HFFc6 (cell line): ENCODE measurements at regions not wholly inside any gene's neighbourhood (a gene's known extent, or its start where the extent isn't known, plus 50 kb on each side); places are given as distances from the start of the nearest gene placed in this dataset.

Experiments
- DNase-seq: peaks from one replicate; pipeline ENCODE4 v3.0.0-alpha.2; 2018
- H3K27ac Mint-ChIP-seq: 2 replicates; pipeline ENCODE4 v1.8.0; 2020; ENCODE audit warnings: mild to moderate bottlenecking, mixed read lengths
- H3K27me3 Mint-ChIP-seq: 2 replicates; pipeline ENCODE4 v1.8.0; 2021; ENCODE audit warnings: mild to moderate bottlenecking, moderate library complexity, mixed read lengths; ENCODE audit not compliant: insufficient read depth
- H3K36me3 Mint-ChIP-seq: 2 replicates; pipeline ENCODE4 v1.8.0; 2021; ENCODE audit warnings: low read depth, mixed read lengths
- H3K4me1 Mint-ChIP-seq: 2 replicates; pipeline ENCODE4 v1.8.0; 2020; ENCODE audit warnings: low read depth, mixed read lengths
- H3K4me3 Mint-ChIP-seq: 2 replicates; pipeline ENCODE4 v1.8.0; 2020; ENCODE audit warnings: mild to moderate bottlenecking, moderate library complexity, mixed read lengths
- H3K9me3 Mint-ChIP-seq: 2 replicates; pipeline ENCODE4 v1.8.0; 2020; ENCODE audit warnings: mild to moderate bottlenecking, mixed read lengths
- TF ChIP-seq, protein P1 (sequence below): fragments of 200-600 bp; sonication (generic); IDR thresholded peaks from 2 replicates; pipeline ENCODE4 v1.5.0; 2021; ENCODE audit warnings: antibody characterized with exemption, mild to moderate bottlenecking

- no peaks in the 10 kb centered on the region; the same call in 1 of the 2 replicates for H3K36me3 Mint-ChIP-seq
- H3K4me1 Mint-ChIP-seq = no peaks in the 10 kb centered on the region
- H3K27ac Mint-ChIP-seq = no peak overlapping the region
- TF ChIP-seq, protein P1, sequence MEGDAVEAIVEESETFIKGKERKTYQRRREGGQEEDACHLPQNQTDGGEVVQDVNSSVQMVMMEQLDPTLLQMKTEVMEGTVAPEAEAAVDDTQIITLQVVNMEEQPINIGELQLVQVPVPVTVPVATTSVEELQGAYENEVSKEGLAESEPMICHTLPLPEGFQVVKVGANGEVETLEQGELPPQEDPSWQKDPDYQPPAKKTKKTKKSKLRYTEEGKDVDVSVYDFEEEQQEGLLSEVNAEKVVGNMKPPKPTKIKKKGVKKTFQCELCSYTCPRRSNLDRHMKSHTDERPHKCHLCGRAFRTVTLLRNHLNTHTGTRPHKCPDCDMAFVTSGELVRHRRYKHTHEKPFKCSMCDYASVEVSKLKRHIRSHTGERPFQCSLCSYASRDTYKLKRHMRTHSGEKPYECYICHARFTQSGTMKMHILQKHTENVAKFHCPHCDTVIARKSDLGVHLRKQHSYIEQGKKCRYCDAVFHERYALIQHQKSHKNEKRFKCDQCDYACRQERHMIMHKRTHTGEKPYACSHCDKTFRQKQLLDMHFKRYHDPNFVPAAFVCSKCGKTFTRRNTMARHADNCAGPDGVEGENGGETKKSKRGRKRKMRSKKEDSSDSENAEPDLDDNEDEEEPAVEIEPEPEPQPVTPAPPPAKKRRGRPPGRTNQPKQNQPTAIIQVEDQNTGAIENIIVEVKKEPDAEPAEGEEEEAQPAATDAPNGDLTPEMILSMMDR = no peak
- no peak for DNase-seq
- H3K27me3 Mint-ChIP-seq = no peaks in the 10 kb centered on the region
- H3K4me3 Mint-ChIP-seq = no peak overlapping the region
- peaks cover 27% of the 10 kb centered on the region for H3K9me3 Mint-ChIP-seq
Measured at GRCh38 chr13:88896466-88896865, 1225.3 kb downstream of the SLITRK5 start.

DNA sequence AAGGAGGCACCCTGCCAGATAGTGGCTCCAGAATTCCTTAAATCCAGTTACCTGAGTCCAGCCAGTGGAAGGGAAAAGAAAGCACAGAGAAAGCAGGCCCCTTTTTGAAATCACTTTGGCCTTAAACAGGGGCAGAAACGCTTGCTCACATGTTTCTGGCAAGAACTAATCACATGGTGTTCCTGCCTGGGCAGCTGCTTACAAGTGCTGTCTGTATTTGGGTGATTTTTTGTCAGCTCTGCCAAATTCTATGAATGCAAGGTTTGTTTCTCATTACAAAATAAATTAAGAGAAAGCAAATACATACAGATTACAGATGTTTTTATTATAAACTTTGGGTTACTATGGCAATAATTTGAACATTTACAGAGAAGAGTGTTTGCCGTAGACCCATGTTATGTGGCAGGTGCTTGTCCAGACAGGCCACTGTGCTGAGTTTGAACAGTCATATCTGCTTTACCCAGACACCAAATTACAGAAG lies 1237.8 kb downstream of the SLITRK5 start:
- H3K4me1 Mint-ChIP-seq = no peaks in the 10 kb centered on the region
- no peaks in the 10 kb centered on the region for H3K36me3 Mint-ChIP-seq
- H3K9me3 Mint-ChIP-seq = peaks cover 34% of the 10 kb centered on the region
- no peak overlapping the region for H3K4me3 Mint-ChIP-seq
- TF ChIP-seq, protein P1 = no peak
- H3K27ac Mint-ChIP-seq = no peak overlapping the region
- no peak for DNase-seq
- H3K27me3 Mint-ChIP-seq = no peaks in the 10 kb centered on the region

- Mint-ChIP-seq H3K27ac (no peak overlapping the region), H3K27me3 (peaks cover 1% of the 10 kb centered on the region), H3K9me3 (peaks cover 35% of the 10 kb centered on the region), H3K4me3 (no peak overlapping the region), H3K36me3 (no peaks in the 10 kb centered on the region), H3K4me1 (no peaks in the 10 kb centered on the region)
- DNase-seq = no peak
- TF ChIP-seq, protein P1 = no peak
Measured at GRCh38 chr13:88919970-88920628, 1248.9 kb downstream of the SLITRK5 start.

- TF ChIP-seq, protein P1 = no peak
- peaks cover 26% of the 10 kb centered on the region for H3K9me3 Mint-ChIP-seq
- DNase-seq = no peak
- H3K27ac Mint-ChIP-seq = no peak overlapping the region
- no peak overlapping the region for H3K4me3 Mint-ChIP-seq
- no peaks in the 10 kb centered on the region for H3K36me3 Mint-ChIP-seq
- H3K4me1 Mint-ChIP-seq = no peaks in the 10 kb centered on the region
- no peaks in the 10 kb centered on the region for H3K27me3 Mint-ChIP-seq
Measured at GRCh38 chr13:88925954-88926353, 1254.8 kb downstream of the SLITRK5 start.

- Mint-ChIP-seq H3K27ac (no peak overlapping the region), H3K4me1 (no peaks in the 10 kb centered on the region), H3K27me3 (no peaks in the 10 kb centered on the region), H3K4me3 (no peak overlapping the region), H3K9me3 (peaks cover 19% of the 10 kb centered on the region), H3K36me3 (no peaks in the 10 kb centered on the region)
- no peak for DNase-seq
- TF ChIP-seq, protein P1 = no peak
Measured at GRCh38 chr13:88926890-88927502, 1255.8 kb downstream of the SLITRK5 start.
